ENCODE measurements at regions not wholly inside any gene's neighbourhood (a gene's known extent, or its start where the extent isn't known, plus 50 kb on each side); places are given as distances from the start of the nearest gene placed in this dataset.
"Not testable (repeated sequence)": the region's sequence is repeated elsewhere in the genome, so short reads cannot be mapped to it uniquely, and the experiment has no call there.

DNA sequence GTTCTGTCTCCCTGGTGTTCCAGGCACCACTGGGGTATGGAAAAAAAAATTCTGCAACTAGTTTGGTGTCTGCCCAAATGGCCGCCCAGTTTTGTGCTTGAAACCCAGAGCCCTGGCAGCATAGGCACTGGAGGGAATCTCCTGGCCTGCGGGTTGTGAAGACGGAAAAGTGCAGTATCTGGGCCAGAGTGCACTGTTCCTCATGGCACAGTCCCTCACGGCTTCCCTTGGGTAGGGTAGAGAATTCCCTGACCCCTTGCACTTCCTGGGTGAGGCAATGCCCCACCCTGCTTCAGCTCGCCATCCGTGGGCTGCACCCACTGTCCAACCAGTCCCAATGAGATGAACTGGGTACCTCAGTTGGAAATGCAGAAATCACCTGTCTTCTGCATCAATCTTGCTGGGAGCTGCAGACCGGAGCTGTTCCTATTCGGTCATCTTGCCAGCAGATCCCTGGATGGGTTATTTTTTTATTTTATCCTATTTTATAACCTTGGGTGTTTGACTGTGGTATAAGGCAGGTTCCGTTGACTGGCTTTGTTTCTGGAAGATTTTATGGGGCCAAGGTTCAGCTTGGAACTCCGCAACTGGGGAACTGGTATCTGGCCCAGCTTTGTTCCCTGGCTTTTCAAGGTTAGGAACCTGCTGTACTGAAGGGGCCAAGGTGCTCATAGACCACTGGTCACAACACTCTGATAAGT is 59.5 kb upstream of the IRAK1BP1 start:
- POLR2A ChIA-PET (ENCODE audit: unreplicated experiment); H3K27ac ChIP-seq; H3K4me1 ChIP-seq (replicated peaks; ENCODE audit: insufficient read depth); DNase-seq; H3K27me3 ChIP-seq (ENCODE audit: insufficient read depth, low read depth); H3K79me2 ChIP-seq (ENCODE audit: low read depth); H3K9me2 ChIP-seq (ENCODE audit: insufficient read depth); BruUV-seq (replicated peaks); H3F3A ChIP-seq (ENCODE audit: insufficient read depth, low read depth); intact Hi-C loops (cut with micrococcal nuclease; ENCODE audit: unreplicated experiment); CTCF ChIA-PET; H3K4me3 ChIP-seq; H2AFZ ChIP-seq; H3K9me3 ChIP-seq (ENCODE audit: insufficient read depth, low read depth); H3K4me2 ChIP-seq; H4K20me1 ChIP-seq (ENCODE audit: insufficient read depth); H3K36me3 ChIP-seq (ENCODE audit: low read depth): not testable (repeated sequence)

DNA sequence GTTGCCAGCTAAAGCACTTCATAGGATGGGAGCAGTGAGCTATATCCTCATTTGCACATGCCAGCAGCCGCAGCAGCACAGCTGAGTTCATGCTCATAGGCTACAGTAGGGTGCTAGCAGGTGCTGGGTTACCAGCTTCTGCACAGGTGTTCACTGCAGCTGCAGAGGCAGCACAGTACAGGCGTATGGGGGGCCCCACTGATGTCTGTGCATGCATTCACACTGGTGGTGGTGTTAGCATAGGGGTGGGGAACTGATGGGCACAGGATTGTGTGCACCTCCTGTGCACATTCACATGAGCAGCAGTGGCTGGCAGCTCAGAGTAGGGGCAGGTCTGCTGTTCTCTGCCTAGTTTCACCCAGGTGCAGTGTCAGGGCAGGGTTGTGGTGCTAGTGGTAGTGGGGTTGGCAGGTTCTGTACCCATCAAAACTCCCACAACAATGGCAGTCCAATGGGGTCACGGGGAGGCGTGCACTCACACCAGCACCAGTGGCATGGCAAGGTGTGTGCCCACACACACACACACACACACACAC is 58.9 kb upstream of the IRAK1BP1 start:
- Histone ChIP-seq H3K79me2 (ENCODE audit: low read depth) (no peaks in the 10 kb centered on the region), H3F3A (ENCODE audit: insufficient read depth, low read depth) (no peaks in the 10 kb centered on the region), H3K27ac (no peak overlapping the region), H3K4me1 (replicated peaks; ENCODE audit: insufficient read depth) (no peaks in the 10 kb centered on the region), H3K4me2 (no peak overlapping the region), H3K36me3 (ENCODE audit: low read depth) (no peaks in the 10 kb centered on the region), H4K20me1 (ENCODE audit: insufficient read depth) (no peaks in the 10 kb centered on the region), H3K9me2 (ENCODE audit: insufficient read depth) (no peaks in the 10 kb centered on the region), H3K4me3 (no peak overlapping the region), H3K9me3 (ENCODE audit: insufficient read depth, low read depth) (no peaks in the 10 kb centered on the region), H2AFZ (no peak overlapping the region), H3K27me3 (ENCODE audit: insufficient read depth, low read depth) (no peaks in the 10 kb centered on the region)
- ChIA-PET CTCF (no interaction called here), POLR2A (ENCODE audit: unreplicated experiment) (no interaction called here)
- intact Hi-C loops (cut with micrococcal nuclease; ENCODE audit: unreplicated experiment): no loop called here
- no peak for DNase-seq
- BruUV-seq (replicated peaks): no TSS peak
- TF ChIP-seq, protein P1, sequence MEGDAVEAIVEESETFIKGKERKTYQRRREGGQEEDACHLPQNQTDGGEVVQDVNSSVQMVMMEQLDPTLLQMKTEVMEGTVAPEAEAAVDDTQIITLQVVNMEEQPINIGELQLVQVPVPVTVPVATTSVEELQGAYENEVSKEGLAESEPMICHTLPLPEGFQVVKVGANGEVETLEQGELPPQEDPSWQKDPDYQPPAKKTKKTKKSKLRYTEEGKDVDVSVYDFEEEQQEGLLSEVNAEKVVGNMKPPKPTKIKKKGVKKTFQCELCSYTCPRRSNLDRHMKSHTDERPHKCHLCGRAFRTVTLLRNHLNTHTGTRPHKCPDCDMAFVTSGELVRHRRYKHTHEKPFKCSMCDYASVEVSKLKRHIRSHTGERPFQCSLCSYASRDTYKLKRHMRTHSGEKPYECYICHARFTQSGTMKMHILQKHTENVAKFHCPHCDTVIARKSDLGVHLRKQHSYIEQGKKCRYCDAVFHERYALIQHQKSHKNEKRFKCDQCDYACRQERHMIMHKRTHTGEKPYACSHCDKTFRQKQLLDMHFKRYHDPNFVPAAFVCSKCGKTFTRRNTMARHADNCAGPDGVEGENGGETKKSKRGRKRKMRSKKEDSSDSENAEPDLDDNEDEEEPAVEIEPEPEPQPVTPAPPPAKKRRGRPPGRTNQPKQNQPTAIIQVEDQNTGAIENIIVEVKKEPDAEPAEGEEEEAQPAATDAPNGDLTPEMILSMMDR (conservative IDR thresholded peaks at IDR 0.05): no peak
- no peak for TF ChIP-seq EZH2 (IDR thresholded peaks at IDR 0.05; ENCODE audit: low read depth)

DNA sequence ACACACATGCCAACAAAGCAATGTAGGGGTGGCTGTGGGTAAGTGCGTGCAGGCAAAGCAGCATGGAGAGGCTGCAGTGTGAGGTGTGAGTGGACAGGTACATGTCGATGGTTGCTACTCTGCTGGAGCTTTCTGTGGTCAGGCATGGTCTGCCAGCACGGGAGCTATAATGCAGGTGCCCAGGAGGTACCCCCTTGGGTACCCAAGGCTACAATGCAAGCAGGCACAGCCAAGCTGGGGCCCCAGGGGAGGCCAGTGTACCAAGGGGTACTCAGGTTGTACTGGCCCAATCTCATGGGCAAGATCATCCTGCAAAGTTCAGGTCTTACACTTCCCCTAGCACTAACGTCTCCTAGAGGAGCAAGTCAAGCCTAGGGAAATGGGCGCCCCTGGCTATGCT is 58.4 kb upstream of the IRAK1BP1 start:
- Histone ChIP-seq H4K20me1 (ENCODE audit: insufficient read depth) (no peaks in the 10 kb centered on the region), H3K4me3 (no peak overlapping the region), H3K36me3 (ENCODE audit: low read depth) (no peaks in the 10 kb centered on the region), H3F3A (ENCODE audit: insufficient read depth, low read depth) (no peaks in the 10 kb centered on the region), H3K9me2 (ENCODE audit: insufficient read depth) (no peaks in the 10 kb centered on the region), H3K4me1 (replicated peaks; ENCODE audit: insufficient read depth) (no peaks in the 10 kb centered on the region), H3K9me3 (ENCODE audit: insufficient read depth, low read depth) (no peaks in the 10 kb centered on the region), H3K27me3 (ENCODE audit: insufficient read depth, low read depth) (no peaks in the 10 kb centered on the region), H3K4me2 (no peak overlapping the region), H2AFZ (no peak overlapping the region), H3K27ac (no peak overlapping the region), H3K79me2 (ENCODE audit: low read depth) (no peaks in the 10 kb centered on the region)
- DNase-seq: no peak
- ChIA-PET POLR2A (ENCODE audit: unreplicated experiment) (no interaction called here), CTCF (no interaction called here)
- intact Hi-C loops (cut with micrococcal nuclease; ENCODE audit: unreplicated experiment): no loop called here
- BruUV-seq (replicated peaks): no TSS peak
- TF ChIP-seq EZH2 (IDR thresholded peaks at IDR 0.05; ENCODE audit: low read depth): no peak
- TF ChIP-seq, protein P1 (conservative IDR thresholded peaks at IDR 0.05): no peak

DNA sequence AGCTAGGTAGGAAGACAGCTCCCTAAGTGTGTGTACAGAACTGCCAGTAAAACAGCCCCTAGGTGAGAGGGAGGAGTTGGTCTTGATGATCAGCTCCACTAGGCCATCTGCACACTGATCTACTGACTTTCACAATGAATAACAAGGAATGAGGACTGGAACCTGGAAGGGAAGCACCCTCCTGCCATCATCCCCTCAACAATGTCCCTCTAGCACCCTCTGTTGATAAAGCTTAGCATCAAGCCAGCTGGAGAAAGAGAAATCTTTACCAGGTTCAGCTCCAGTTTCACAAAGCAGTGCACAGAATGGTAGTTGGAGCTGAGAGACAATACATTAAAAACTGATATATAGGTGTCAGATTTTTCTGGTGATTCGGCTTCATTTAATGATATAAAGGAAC is 57.2 kb upstream of the IRAK1BP1 start:
- Histone ChIP-seq H3K9me3 (ENCODE audit: insufficient read depth, low read depth) (no peaks in the 10 kb centered on the region), H3K4me2 (no peak overlapping the region), H2AFZ (no peak overlapping the region), H3K27me3 (ENCODE audit: insufficient read depth, low read depth) (no peaks in the 10 kb centered on the region), H3K9me2 (ENCODE audit: insufficient read depth) (no peaks in the 10 kb centered on the region), H3K4me3 (no peak overlapping the region), H3F3A (ENCODE audit: insufficient read depth, low read depth) (no peaks in the 10 kb centered on the region), H3K36me3 (ENCODE audit: low read depth) (no peaks in the 10 kb centered on the region), H3K4me1 (replicated peaks; ENCODE audit: insufficient read depth) (no peaks in the 10 kb centered on the region), H3K79me2 (ENCODE audit: low read depth) (no peaks in the 10 kb centered on the region), H4K20me1 (ENCODE audit: insufficient read depth) (no peaks in the 10 kb centered on the region), H3K27ac (no peak overlapping the region)
- intact Hi-C loops (cut with micrococcal nuclease; ENCODE audit: unreplicated experiment): loop anchor here (1.0 to 2.0 kb wide), 2 partner anchors 374 to 1069 kb away; no protein-coding TSS in a partner anchor
- ChIA-PET CTCF (interaction anchor here (1.0 kb wide), 2 partner anchors 163 to 1190 kb away, joined by 3 to 4 read pairs; no protein-coding TSS in a partner anchor), POLR2A (ENCODE audit: unreplicated experiment) (no interaction called here)
- TF ChIP-seq, protein P1 (conservative IDR thresholded peaks at IDR 0.05): peak; percentile 52; the same call in 1 of the 2 replicates
- no peak for TF ChIP-seq EZH2 (IDR thresholded peaks at IDR 0.05; ENCODE audit: low read depth)
- peak in 1 of 2 experiments; percentile 22 for DNase-seq
- BruUV-seq (replicated peaks): no TSS peak

Measured in PC-9 (cell line).